GM19452 (cell line): ENCODE measurements at regions not wholly inside any gene's neighbourhood (a gene's known extent, or its start where the extent isn't known, plus 50 kb on each side); places are given as distances from the start of the nearest gene placed in this dataset.

Experiments used
- ATAC-seq: cut with Tn5 transposase; IDR thresholded peaks from one replicate; pipeline ENCODE4 v1.9.1; 2021; ENCODE audit not compliant: unreplicated experiment

DNA sequence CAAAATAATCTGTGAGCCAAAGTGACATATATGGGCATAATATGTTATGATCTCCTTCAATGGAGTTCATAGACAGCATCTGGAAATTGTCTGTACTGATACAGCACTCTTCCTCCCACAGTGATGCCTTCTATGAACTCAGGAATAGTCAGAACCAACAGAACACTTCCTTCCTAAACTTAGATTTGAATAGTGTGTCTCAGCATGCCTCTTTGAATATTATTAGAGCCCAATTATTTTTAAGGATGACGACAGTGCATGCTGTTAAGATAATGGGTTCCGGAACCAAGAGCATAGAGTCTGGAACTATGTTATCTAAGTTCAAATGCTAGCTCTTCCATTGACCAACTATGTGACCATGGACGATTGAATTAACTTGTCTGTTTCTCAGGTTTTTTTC is 386.6 kb upstream of the PRICKLE1 start:
- no peak for ATAC-seq

DNA sequence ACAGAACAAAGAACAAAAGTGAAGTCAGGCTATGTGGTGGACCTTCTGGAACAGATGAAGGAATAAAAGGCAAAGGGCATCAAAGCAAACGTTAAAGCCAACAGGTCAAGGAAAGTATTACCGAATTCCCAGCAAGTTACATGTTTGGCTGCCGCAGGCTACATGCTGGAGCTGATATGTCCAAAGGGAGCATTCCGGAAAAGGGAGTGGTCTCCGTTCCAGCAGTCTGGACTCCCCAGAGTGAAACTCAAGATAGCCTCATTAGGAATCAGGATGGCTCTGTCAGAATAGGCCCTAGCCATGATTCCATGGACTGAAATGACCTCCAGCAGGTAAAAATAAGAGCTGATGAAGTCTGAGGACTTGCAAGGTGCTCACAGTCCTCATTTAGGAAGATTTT is 379.8 kb upstream of the PRICKLE1 start:
- ATAC-seq: no peak

DNA sequence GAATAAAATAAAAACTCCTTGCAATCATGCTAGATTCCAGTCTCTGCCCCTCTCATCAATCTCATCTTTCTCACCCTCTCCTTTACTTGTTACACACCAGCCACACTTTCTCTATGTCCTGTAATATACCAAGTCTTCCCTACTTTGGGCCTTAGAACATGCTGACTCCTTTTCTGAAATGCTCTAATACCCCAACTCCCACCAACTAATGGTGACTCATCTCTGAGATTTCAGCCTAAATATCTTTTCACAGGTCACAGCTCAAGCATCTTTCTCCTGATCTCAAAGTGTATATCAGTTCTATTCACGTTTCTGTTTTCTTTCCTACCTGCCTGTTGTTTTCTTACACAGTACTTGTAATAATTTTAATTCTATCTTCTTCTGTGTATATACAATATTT is 378.9 kb upstream of the PRICKLE1 start:
- no peak for ATAC-seq

DNA sequence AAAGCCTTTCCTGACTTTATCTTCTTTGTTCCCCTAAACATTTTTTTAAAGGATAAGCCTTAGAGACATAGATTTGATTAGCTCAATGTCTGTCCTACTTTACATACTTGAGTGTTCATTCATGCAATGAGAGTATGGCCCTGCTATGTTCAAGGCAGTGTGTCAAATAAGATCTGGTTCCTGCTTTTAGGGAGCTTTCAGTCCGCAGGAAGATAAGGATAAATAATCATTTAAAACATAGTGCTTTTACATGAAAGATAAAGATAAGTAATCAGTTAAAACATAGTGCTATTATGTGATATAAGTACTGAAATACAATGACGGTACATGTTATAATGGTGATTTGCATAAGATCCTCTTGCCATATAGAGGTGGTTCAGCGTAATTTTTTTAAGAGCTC is 378.3 kb upstream of the PRICKLE1 start:
- ATAC-seq: no peak

DNA sequence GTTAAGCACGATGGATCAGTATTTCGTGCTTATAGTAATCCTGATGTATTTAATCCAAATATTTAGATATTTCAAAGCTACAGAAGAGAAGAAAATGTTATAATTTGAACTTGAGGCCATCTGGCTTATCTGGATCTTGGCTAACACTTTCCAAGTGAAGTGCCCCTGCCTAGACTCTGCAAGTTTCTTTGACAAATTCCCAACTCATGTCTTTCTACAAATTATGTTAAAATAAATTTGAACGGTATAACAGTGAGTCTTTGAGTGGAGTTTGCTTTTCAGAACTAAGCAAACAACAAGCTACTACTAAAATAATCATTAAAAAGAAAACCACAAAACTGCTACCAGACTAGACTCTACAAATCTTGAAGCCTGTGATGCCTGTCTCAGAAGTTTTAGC is 374.4 kb upstream of the PRICKLE1 start:
- no peak for ATAC-seq

DNA sequence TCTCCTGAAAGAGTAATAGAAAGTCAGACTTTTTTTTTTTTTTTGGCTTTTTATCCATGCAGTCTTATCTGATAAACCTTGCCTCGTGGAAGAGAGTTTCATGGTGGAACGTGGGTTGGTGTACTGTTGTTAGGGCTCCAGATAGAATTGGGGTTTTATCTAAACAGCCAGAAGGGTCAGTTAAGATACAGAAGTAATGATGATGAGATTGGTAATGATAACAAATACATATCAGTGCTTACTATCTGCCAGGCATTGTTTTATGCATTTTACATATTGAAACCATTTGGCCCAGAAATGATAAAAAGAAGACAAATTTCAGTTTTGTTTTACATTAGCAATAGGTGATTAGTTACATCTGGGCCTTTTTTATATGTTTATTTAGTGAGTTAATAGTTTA is 372.8 kb upstream of the PRICKLE1 start:
- no peak for ATAC-seq

DNA sequence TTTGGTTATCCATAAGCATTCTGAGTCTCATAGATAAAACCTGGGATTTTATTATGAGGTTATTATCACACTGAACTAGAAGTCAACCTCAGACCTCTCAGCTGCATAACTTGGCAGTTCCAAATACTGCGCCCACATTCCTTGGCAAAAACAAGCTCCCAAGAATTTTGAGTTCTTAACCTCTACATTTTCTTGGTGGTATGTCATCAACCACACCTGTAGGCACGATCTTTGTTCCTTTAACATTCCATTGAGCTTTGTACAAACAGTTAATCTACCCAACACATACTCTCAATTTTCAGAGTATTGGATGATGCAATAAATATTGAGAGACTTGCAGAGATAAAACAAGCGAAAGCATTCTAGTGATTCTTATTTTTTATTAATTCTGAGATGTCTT is 371.8 kb upstream of the PRICKLE1 start:
- no peak for ATAC-seq

DNA sequence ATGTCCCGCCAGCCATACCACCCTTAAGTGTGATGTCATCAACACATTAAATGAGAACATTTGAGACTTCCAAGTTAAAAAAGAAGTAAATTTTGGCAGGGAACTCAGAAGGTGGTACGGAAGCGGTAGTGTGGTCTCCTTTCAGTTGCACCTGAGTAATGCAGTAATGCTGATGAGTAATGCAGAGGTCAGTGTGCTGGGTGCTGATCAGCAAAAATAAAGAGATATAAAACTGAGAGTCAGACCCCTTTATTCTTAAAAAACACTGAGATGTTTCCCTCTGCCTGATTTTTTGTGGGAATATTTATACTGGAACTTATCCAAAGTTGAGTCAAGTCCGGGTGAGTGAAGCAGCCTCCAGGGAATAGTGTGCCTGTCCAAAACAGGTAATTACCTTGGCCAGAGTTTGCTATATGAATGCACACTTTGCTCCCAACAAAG is 370.6 kb upstream of the PRICKLE1 start:
- no peak for ATAC-seq

DNA sequence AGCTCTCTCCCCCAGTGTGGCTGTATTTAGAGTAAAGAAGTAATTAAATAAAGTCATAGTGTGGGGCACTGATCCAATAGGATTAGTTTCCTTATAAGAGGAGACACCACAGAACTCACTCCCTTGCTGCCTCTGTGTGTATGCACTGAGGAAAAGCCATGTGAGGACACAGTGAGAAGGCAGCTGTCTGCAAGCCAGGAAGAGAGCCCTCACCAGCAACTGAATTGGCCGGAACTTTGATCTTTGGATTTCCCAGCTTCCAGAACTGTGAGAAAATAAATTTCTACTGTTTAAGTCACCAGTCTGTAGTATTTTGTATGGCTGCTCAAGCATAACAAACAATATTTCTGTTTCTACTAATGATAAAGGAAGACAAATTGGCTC is 368.7 kb upstream of the PRICKLE1 start:
- no peak for ATAC-seq

DNA sequence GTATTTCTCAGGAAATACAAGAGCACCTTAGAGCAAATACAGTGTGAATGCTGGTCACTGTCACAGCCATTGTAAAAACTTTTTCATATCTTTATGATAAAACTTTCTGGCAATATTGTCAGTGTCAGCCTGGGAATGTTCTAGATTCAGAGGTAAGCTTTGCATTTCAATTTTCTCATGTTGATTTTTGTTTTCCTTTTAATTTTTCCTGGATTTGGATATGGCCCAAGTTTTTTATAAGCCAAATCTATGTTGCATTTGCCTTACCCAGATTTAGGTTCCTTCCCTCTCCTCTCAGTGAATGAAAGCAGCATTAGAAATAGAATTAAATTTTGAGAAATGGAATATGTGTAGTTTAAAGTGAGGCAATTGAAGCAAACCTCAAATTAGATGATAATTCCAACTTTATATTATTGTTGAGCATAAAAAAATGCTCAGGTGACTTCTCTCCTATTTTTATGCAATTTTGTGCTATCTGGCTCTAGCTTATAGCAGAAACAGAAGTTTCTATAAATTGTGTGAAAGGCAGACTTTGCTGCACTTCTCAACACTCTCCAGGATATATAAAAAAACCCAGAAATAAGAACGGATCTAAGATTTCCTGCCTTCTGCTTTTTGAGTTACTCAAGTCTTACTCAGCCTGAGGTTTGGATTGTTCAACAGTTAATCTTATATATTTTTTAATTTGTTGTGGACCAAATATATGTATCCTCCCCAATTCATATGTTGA is 368.2 kb upstream of the PRICKLE1 start:
- ATAC-seq: no peak

DNA sequence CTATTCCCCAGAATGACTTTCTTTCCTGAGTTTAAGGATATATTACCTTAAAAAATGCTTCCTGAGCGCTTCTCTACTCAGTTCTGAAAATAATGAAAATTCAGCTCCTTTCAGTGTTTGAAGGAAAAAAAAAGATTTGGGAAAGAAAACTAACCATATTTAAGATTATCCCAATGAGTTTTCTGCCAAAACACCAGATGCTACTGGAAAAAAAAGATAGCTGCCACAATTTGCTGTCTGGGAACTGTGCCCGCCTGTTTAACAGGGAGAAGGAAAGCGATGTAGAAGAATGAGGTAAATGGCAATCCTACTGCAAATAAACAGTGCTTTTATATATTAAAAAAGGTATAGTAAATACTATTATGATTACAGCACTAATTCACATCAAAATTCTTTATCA is 367.6 kb upstream of the PRICKLE1 start:
- no peak for ATAC-seq

DNA sequence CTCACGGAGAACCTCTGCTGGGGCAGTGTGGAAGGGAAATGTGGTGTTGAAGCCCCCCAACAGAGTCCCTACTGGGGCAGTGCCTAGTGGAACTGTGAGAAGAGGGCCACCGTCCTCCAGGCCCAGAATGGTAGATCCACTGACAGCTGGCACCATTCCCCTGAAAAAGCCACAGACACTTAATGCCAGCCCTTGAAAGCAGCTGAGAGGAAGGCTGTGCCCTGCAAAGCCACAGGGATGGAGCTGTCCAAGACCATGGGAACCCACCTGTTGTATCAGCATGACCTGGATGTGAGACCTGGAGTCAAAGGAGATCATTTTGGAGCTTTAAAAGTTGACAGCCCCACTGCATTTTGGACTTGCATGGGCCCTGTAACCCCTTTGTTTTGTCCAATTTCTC is 363.5 kb upstream of the PRICKLE1 start:
- no peak for ATAC-seq

DNA sequence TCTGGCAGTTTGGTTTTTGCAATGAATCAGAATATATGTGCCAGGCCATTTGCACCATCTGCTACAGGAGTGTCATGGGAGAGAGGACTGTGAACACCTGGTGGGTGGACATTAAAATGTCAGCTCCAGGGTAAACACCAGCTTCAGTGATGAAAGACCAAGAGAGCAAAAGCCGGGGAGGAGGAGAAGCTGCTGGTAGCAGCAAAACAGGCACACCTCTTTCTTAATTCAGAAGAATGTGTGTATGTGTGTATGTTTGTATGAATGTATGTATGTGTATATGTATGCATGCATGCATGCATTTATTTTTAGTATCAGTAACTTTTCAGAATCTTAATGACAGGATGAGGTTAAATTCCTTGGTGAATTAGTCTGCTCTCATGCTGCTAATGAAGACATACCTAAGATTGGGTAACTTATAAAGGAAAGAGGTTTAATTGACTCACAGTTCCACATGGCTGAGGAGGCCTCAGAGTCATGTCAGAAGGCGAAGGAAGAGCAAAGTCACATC is 357.4 kb upstream of the PRICKLE1 start:
- ATAC-seq: no peak

DNA sequence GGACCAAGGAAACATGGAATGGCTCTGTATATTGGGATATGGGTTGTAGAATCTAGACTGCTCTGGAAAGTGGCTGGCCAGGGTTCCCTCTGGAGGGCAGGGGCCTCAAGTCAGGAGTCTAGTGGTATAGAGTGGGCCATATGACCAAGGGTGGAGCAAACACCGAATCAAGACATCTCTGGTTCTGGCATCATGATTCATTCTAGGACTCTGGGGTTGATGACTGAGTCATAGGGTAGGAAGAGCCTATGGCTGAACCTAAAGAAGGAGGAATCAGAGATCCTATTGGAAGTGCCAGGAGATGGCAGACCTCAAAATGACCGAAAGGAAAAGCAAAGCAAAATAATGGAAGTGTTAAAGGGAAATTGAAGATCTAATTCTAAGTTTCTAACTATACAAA is 356.4 kb upstream of the PRICKLE1 start:
- no peak for ATAC-seq

DNA sequence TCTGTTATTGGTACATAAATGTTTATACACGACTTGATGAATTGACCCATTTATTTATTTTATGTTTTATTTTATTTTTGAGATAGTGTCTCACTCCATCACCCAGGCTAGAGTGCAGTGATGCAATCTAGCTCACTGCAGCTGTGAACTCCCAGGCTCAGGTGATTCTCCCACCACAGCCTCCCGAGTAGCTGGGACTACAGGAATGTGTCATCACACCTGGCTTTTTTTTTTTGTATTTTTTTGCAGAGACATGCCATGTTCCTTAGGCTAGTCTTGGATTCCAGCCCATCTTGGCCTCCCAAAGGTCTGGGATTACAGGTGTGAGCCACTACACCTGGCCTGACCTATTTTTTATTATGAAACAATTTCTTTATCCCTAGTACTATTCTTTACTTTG is 355.0 kb upstream of the PRICKLE1 start:
- no peak for ATAC-seq

DNA sequence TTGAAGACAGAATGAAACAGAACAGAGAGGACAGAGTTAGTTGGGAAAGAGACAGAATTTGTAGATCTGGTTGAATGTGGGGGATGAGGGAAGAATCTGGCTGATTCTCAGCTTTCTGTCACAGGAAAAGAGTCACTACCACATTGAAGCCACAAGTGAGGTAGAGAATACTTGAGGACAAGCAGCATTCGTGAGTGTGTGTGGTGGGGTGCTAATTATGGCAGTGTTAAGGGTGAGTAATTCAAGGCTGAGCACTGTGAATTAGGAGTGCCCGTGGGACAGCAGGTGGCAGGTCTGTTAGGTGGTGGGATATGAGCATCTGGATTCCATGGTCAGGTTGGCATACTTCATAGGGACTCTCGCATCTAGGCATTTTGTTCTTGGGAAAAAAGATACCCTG is 347.4 kb upstream of the PRICKLE1 start:
- ATAC-seq: no peak

DNA sequence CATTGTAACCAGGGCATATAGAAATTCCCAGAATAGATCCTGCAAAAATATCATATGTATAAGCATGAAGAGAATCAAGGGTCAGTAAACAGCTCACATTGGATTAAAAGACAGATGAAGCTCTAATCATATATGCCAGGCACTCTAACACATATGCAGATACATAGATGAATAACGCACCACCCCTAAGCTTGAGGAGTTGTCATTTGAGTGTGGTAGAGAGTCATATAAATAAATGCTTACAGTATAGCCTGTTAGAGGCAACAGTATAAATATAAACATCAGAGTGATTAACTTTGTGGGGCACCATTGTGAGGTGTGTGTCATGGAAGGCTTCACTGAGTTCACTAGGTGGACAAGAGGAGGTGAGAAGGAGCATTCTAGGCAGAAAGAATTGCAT is 346.7 kb upstream of the PRICKLE1 start:
- no peak for ATAC-seq

DNA sequence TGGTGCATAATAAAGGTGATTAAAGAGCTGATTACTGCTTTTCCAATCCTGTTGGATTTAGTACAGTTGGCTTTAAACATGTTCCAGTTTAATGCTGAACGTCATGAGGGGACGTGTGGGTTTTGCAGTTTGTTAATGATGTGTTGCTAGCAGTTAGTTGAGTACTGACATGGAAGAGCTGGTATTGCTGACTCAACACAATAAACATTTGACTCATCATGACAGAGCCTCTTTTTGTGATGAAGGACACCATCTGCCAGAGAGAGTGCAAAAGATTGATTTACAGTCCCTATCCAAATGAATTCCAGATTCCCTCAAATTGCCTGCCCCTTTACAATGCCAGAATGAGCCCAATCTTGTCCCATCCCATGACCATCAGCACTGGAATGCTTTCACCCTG is 346.2 kb upstream of the PRICKLE1 start:
- ATAC-seq: no peak

DNA sequence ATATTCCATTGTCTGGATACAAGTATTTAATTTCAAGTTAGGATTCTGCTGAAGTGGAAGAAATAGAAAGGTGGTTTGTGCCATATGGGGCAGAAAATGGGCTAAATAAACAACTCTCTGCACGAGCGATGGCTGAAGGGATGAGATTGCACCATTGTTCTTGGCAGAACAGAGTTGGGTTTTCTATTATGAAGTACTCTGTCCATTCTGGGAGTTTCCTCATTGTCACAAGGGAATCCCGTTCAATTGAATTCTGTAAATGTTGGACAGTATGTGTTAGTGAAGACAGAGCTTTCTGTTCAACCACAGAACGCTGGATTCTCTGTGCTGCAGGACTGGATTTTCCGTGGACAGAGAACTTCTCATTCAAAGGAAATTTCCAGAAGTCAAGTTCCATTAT is 345.5 kb upstream of the PRICKLE1 start:
- no peak for ATAC-seq

DNA sequence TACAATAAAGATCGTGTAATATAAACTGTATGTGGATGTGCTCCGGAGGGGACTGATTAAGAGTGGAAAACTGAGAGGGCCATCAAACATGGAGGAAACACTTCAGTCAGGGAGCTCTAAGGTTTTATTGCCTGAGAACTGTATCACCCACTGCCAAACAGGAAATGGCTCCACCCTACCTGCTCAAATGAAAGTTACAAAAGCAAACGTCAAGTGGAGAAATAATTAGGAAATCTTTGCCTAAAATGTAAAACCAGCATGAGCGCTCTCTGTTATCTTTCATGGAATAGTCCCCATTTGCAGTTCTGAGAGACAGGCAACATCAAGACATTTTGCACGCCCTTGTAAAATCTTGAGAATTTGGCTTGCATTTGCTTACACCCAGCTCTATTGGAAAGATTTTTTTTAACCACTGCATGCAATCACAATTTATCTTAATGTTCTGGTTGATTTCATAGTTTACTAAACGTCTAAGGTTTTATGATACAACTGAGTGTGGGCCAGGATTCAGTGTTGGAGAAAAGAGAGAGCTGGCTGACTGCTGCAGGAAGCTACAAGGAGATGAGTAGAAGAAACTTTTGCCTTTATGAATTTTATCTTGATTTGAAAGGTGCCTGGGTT is 344.0 kb upstream of the PRICKLE1 start:
- ATAC-seq: no peak

DNA sequence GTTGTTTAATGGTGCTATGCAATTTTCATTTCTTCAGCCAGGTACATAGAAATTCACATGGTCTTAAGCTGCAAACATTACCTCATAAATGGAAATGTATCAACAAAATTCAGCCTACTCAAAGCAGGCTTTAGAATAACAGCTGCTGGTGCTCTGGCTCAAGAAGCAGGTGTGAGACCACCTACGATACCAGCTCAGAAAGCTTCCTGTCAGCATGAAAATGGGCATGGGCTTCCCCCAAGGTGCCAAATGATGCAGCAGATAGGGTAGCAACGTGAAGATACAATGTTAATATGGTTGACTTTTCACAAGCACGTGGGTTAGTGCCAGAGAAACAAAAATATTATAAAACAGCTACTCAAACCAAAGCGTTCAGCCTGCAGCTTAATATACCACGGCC is 343.4 kb upstream of the PRICKLE1 start:
- no peak for ATAC-seq

DNA sequence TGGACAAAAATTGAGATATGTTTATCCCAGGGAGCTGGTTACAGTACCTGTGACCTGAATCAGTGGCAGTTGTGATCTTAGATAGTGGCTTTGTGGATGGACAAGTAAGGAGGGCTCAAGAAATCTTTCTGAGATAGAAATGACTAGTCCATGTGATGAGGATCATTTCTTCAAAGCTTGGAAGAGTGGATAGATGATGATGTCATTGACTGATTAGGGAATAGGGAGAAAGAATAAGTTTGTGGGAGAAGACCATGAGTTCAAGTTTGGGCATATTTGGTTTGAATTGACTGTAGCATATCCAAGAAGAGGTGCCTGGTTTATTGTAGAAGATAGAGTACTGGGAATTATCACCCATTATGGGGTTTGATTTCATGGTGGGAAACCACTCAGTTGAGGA is 336.7 kb upstream of the PRICKLE1 start:
- no peak for ATAC-seq

DNA sequence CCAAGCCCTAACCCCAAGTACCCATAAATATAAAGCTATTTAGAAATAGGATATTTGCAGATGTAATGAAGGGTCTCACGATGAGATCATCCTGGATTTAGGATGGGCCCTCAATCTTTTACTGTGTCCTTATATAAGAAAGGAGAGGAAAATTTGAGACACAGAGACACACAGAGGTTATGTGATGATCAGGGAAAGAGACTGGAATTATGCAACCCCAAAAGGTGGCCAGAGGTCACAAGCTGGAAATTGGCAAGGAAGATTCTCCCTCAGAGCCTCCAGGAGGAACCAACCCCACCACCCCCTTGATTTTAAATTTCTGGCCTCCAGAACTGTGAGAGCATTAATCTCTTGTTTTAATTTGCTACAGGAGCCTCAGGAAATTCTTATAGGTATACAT is 334.9 kb upstream of the PRICKLE1 start:
- no peak for ATAC-seq
